Loucy (cell line): ENCODE measurements at regions not wholly inside any gene's neighbourhood (a gene's known extent, or its start where the extent isn't known, plus 50 kb on each side); places are given as distances from the start of the nearest gene placed in this dataset.

Experiments
- H2AFZ ChIP-seq: fragments of 200-600 bp; sonication (generic); 2 replicates; pipeline ENCODE4 v1.6.0; 2016; ENCODE audit warnings: antibody characterized with exemption, mild to moderate bottlenecking, low read length, moderate library complexity
- H3F3A ChIP-seq: fragments of 200-600 bp; 2 replicates; pipeline ENCODE4 v1.6.0; 2016; ENCODE audit warnings: antibody characterized with exemption, low read depth, mild to moderate bottlenecking
- H3K27me3 ChIP-seq: fragments of 200-600 bp; sonication (generic); 2 replicates; pipeline ENCODE4 v1.6.1; 2014; ENCODE audit warnings: low read length, mild to moderate bottlenecking; ENCODE audit not compliant: insufficient read depth, poor library complexity, severe bottlenecking
- H3K36me3 ChIP-seq: fragments of 200-600 bp; sonication (generic); 2 replicates; pipeline ENCODE4 v1.6.1; 2016; ENCODE audit warnings: low read length; ENCODE audit not compliant: insufficient read depth
- H3K4me1 ChIP-seq: fragments of 200-600 bp; sonication (generic); 2 replicates; pipeline ENCODE4 v1.5.1; 2014; ENCODE audit warnings: low read length, mild to moderate bottlenecking; ENCODE audit not compliant: insufficient read depth, poor library complexity, severe bottlenecking
- H3K4me2 ChIP-seq: fragments of 200-600 bp; sonication (generic); 2 replicates; pipeline ENCODE4 v1.6.0; 2014; ENCODE audit warnings: antibody characterized with exemption, low read length, low read depth, mild to moderate bottlenecking; ENCODE audit not compliant: poor library complexity, severe bottlenecking
- H3K4me3 ChIP-seq: fragments of 200-600 bp; sonication (generic); 2 replicates; pipeline ENCODE4 v1.5.1; 2014; ENCODE audit warnings: low read length, mild to moderate bottlenecking, mixed read lengths; ENCODE audit not compliant: poor library complexity, severe bottlenecking
- H3K79me2 ChIP-seq: fragments of 200-600 bp; sonication (generic); 2 replicates; pipeline ENCODE4 v1.6.1; 2014; ENCODE audit warnings: low read length; ENCODE audit not compliant: insufficient read depth
- H3K9ac ChIP-seq: fragments of 200-600 bp; sonication (generic); 2 replicates; pipeline ENCODE4 v1.6.0; 2014; ENCODE audit warnings: mild to moderate bottlenecking, low read depth, low read length, moderate library complexity; ENCODE audit not compliant: poor library complexity, severe bottlenecking
- H3K9me2 ChIP-seq: fragments of 200-600 bp; sonication (generic); replicated peaks from 2 replicates; pipeline ENCODE4 v1.6.1; 2016; ENCODE audit warnings: low read depth, low read length, mixed read lengths
- H3K9me3 ChIP-seq: fragments of 200-600 bp; sonication (generic); 2 replicates; pipeline ENCODE4 v1.6.1; 2014; ENCODE audit warnings: mild to moderate bottlenecking, antibody characterized with exemption, low read length, low read depth; ENCODE audit not compliant: insufficient read depth
- H4K20me1 ChIP-seq: fragments of 200-600 bp; sonication (generic); 2 replicates; pipeline ENCODE4 v1.6.0; 2014; ENCODE audit warnings: antibody characterized with exemption, low read length, mild to moderate bottlenecking; ENCODE audit not compliant: insufficient read depth, poor library complexity, severe bottlenecking
- CTCF ChIP-seq: fragments of 200-600 bp; sonication (generic); conservative IDR thresholded peaks from 2 replicates; pipeline ENCODE4 v1.5.1; 2014; ENCODE audit warnings: mild to moderate bottlenecking, antibody characterized with exemption, low read length
- EZH2phosphoT487 ChIP-seq: fragments of 200-600 bp; IDR thresholded peaks from 2 replicates; pipeline ENCODE4 v1.6.1; 2018; ENCODE audit warnings: antibody characterized with exemption, mild to moderate bottlenecking, moderate library complexity, borderline replicate concordance

- H3K36me3 ChIP-seq: no peaks in the 10 kb centered on the region
- H3K4me3 ChIP-seq: no peak overlapping the region
- no peak overlapping the region for H3K9ac ChIP-seq
- H4K20me1 ChIP-seq: no peaks in the 10 kb centered on the region
- no peaks in the 10 kb centered on the region for H3F3A ChIP-seq
- TF ChIP-seq CTCF (no peak), EZH2phosphoT487 (no peak)
- H3K79me2 ChIP-seq: no peaks in the 10 kb centered on the region
- no peaks in the 10 kb centered on the region for H3K9me3 ChIP-seq
- H3K27me3 ChIP-seq: no peaks in the 10 kb centered on the region
- H3K4me1 ChIP-seq: no peaks in the 10 kb centered on the region
- H3K9me2 ChIP-seq: no peaks in the 10 kb centered on the region
- H2AFZ ChIP-seq: no peak overlapping the region
- no peak overlapping the region for H3K4me2 ChIP-seq
Measured at GRCh38 chr12:70033310-70033709, 208.3 kb downstream of the MYRFL start.

GRCh38 chr12:70040141-70040540 is 203.1 kb upstream of the CNOT2 start:
- Histone ChIP-seq H3K4me3 (no peak overlapping the region), H3K4me2 (no peak overlapping the region), H3K9ac (no peak overlapping the region), H3K79me2 (no peaks in the 10 kb centered on the region), H3K27me3 (no peaks in the 10 kb centered on the region), H3F3A (no peaks in the 10 kb centered on the region), H3K9me2 (no peaks in the 10 kb centered on the region), H2AFZ (no peak overlapping the region), H3K9me3 (no peaks in the 10 kb centered on the region), H4K20me1 (no peaks in the 10 kb centered on the region), H3K4me1 (no peaks in the 10 kb centered on the region), H3K36me3 (no peaks in the 10 kb centered on the region)
- TF ChIP-seq EZH2phosphoT487: no peak
- TF ChIP-seq CTCF: no peak

GRCh38 chr12:70042675-70043074 is 200.6 kb upstream of the CNOT2 start:
- no peaks in the 10 kb centered on the region for H3K9me3 ChIP-seq
- no peak overlapping the region for H2AFZ ChIP-seq
- H3K4me1 ChIP-seq: no peaks in the 10 kb centered on the region
- H3K36me3 ChIP-seq: no peaks in the 10 kb centered on the region
- H3F3A ChIP-seq: no peaks in the 10 kb centered on the region
- no peak for TF ChIP-seq CTCF
- no peaks in the 10 kb centered on the region for H3K79me2 ChIP-seq
- H4K20me1 ChIP-seq: no peaks in the 10 kb centered on the region
- H3K4me3 ChIP-seq: no peak overlapping the region
- H3K9ac ChIP-seq: no peak overlapping the region
- H3K27me3 ChIP-seq: no peaks in the 10 kb centered on the region
- H3K4me2 ChIP-seq: no peak overlapping the region
- H3K9me2 ChIP-seq: no peaks in the 10 kb centered on the region
